ENCODE measurements at regions not wholly inside any gene's neighbourhood (a gene's known extent, or its start where the extent isn't known, plus 50 kb on each side); places are given as distances from the start of the nearest gene placed in this dataset.
"Not testable (repeated sequence)": the region's sequence is repeated elsewhere in the genome, so short reads cannot be mapped to it uniquely, and the experiment has no call there.

DNA sequence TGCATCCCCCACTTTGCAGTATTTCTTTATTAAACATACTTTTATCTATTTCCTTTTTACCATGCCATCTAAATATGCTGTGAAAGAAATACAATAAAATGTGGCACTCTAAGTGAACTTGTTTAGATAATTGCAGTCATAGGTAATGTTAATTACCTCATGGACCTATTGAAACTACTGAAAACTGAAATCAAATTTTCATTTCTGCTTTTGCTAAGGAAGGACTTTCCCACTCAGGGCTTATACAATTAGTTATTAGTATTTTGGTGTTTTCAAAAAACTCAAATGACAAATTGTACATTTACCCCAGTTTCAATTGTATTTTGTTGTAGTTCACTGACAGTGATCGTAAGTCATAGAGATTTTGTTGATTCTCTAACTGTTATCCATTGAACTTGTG lies 88.4 kb downstream of the ID4 start:
- intact Hi-C loops (cut with micrococcal nuclease), result no loop called here
- DNase-seq (no peak), ATAC-seq (no peak)
- peaks cover 8% of the 10 kb centered on the region for H3K27me3 Mint-ChIP-seq
- no peak overlapping the region for H3K27ac Mint-ChIP-seq
- POLR2A ChIA-PET, result no interaction called here
- no peaks in the 10 kb centered on the region for H3K9me3 Mint-ChIP-seq
- CTCF ChIA-PET, result no interaction called here
- TF ChIP-seq, protein P1, sequence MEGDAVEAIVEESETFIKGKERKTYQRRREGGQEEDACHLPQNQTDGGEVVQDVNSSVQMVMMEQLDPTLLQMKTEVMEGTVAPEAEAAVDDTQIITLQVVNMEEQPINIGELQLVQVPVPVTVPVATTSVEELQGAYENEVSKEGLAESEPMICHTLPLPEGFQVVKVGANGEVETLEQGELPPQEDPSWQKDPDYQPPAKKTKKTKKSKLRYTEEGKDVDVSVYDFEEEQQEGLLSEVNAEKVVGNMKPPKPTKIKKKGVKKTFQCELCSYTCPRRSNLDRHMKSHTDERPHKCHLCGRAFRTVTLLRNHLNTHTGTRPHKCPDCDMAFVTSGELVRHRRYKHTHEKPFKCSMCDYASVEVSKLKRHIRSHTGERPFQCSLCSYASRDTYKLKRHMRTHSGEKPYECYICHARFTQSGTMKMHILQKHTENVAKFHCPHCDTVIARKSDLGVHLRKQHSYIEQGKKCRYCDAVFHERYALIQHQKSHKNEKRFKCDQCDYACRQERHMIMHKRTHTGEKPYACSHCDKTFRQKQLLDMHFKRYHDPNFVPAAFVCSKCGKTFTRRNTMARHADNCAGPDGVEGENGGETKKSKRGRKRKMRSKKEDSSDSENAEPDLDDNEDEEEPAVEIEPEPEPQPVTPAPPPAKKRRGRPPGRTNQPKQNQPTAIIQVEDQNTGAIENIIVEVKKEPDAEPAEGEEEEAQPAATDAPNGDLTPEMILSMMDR (IDR thresholded peaks at IDR 0.05), result no peak
- H3K36me3 Mint-ChIP-seq (ENCODE audit: low read depth), result no peaks in the 10 kb centered on the region
- no peaks in the 10 kb centered on the region for H3K4me1 Mint-ChIP-seq (ENCODE audit: low read depth)
- no peak overlapping the region for H3K4me3 Mint-ChIP-seq

DNA sequence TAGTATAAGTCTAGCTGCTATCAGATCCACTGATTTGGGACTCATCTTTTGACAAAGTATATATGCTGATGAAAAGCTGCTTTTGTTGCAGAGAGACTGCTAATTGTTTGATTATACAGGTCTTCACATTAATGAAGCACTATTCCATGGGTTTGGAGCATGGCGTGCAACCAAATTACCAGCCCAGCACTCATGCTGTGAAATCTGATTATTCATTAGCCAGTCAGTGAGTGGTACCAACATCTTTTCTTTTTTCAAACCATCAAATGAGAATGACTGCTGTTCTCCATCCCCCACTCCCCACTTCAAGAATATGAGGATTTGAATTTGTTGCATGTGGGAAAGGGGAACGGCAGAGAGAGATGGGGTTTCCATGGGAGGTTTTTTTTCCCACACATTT lies 91.3 kb downstream of the ID4 start:
- Mint-ChIP-seq H3K27ac (no peak overlapping the region), H3K4me3 (no peak overlapping the region), H3K4me1 (ENCODE audit: low read depth) (no peaks in the 10 kb centered on the region), H3K9me3 (no peaks in the 10 kb centered on the region), H3K27me3 (peaks cover 8% of the 10 kb centered on the region), H3K36me3 (ENCODE audit: low read depth) (no peaks in the 10 kb centered on the region)
- intact Hi-C loops (cut with micrococcal nuclease), result no loop called here
- ChIA-PET POLR2A (no interaction called here), CTCF (no interaction called here)
- ATAC-seq (no peak), DNase-seq (no peak)
- TF ChIP-seq, protein P1 (IDR thresholded peaks at IDR 0.05), result no peak

DNA sequence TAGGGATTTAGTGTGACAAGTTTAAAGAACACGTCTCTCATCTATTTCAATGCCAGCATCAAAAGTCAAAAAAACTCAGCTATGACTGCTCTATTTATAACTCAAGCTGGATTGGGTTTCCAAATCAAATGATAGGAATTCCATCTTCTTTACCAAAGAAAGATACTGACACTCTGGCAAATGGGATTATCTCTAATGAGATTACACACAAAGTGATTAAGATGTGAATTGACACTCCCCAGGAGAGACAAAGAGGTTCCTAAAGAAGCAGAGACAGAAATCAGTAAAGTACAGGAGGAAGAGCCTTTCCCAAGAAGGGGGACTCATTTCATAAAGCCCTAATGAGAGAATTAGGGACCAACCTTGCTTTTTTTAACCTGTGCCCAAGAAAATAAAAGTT lies 92.1 kb downstream of the ID4 start:
- ATAC-seq, result no peak
- Mint-ChIP-seq H3K9me3 (no peaks in the 10 kb centered on the region), H3K36me3 (ENCODE audit: low read depth) (no peaks in the 10 kb centered on the region), H3K4me3 (no peak overlapping the region), H3K27ac (no peak overlapping the region), H3K4me1 (ENCODE audit: low read depth) (no peaks in the 10 kb centered on the region), H3K27me3 (peaks cover 8% of the 10 kb centered on the region)
- ChIA-PET POLR2A (no interaction called here), CTCF (no interaction called here)
- intact Hi-C loops (cut with micrococcal nuclease), result no loop called here
- TF ChIP-seq, protein P1 (IDR thresholded peaks at IDR 0.05), result no peak
- DNase-seq, result no peak

DNA sequence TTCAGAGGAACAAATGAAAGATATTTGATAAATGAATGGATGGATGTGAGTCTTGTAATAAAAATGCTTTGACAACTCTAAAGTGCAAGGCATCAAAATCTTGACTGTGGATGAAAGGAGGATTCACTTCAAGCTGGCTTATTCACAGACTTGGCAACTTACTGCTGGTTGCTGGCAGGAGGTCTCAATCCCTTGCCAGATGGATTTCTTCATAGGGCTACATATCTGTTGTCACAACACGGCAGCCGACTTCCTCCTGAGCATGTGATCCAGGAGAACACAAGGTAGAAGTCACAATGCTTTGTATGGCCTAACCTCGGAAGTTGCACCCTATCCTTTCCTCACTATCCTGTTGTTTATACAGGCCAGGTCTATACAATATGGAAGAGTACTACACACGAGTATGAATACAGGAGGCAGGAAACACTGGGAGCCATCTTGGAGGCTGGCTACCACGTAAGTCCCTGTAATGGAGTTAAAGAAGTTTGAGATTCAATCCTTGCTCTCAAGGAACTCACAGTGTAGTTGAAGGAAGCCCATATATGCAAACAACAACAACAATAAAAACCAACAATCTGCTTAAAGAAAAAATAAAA lies 97.9 kb downstream of the ID4 start:
- Mint-ChIP-seq H3K27me3 (no peaks in the 10 kb centered on the region), H3K36me3 (ENCODE audit: low read depth) (no peaks in the 10 kb centered on the region), H3K27ac (no peak overlapping the region), H3K9me3 (no peaks in the 10 kb centered on the region), H3K4me1 (ENCODE audit: low read depth) (no peaks in the 10 kb centered on the region), H3K4me3 (no peak overlapping the region)
- POLR2A ChIA-PET, result no interaction called here
- no peak for DNase-seq
- intact Hi-C loops (cut with micrococcal nuclease), result no loop called here
- no peak for ATAC-seq
- TF ChIP-seq, protein P1 (IDR thresholded peaks at IDR 0.05), result no peak
- CTCF ChIA-PET, result no interaction called here

DNA sequence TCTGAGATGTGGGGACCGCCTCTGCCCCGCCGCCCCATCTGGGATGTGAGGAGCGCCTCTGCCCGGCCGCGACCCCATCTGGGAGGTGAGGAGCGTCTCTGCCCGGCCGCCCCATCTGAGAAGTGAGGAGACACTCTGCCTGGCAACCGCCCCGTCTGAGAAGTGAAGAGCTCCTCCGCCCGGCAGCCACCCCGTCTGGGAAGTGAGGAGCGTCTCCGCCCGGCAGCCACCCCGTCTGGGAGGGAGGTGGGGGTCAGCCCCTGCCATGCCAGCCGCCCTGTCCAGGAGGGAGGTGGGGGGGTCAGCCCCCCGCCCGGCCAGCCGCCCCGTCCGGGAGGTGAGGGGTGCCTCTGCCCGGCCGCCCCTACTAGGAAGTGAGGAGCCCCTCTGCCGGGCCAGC lies 102.2 kb downstream of the ID4 start:
- H3K9me3 Mint-ChIP-seq; POLR2A ChIA-PET; H3K27ac Mint-ChIP-seq; intact Hi-C loops (cut with micrococcal nuclease); CTCF ChIA-PET; H3K36me3 Mint-ChIP-seq (ENCODE audit: low read depth); H3K27me3 Mint-ChIP-seq; H3K4me3 Mint-ChIP-seq; DNase-seq; H3K4me1 Mint-ChIP-seq (ENCODE audit: low read depth); ATAC-seq: not testable (repeated sequence)

DNA sequence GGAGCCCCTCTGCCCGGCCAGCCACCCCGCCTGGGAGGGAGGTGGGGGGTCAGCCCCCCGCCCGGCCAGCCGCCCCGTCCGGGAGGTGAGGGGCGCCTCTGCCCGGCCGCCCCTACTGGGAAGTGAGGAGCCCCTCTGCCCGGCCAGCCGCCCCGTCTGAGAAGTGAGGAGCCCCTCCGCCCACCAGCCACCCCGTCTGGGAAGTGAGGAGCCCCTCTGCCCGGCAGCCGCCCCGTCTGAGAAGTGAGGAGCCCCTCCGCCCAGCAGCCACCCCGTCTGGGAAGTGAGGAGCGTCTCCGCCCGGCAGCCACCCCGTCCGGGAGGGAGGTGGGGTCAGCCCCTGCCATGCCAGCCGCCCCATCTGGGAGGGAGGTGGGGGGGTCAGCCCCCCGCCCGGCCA lies 102.8 kb downstream of the ID4 start:
- H3K4me3 Mint-ChIP-seq; H3K4me1 Mint-ChIP-seq (ENCODE audit: low read depth); H3K36me3 Mint-ChIP-seq (ENCODE audit: low read depth); H3K27ac Mint-ChIP-seq; POLR2A ChIA-PET; DNase-seq; H3K9me3 Mint-ChIP-seq; intact Hi-C loops (cut with micrococcal nuclease); H3K27me3 Mint-ChIP-seq; ATAC-seq; CTCF ChIA-PET: not testable (repeated sequence)
